SH-SY5Y (cell line): ENCODE measurements at regions not wholly inside any gene's neighbourhood (a gene's known extent, or its start where the extent isn't known, plus 50 kb on each side); places are given as distances from the start of the nearest gene placed in this dataset.

Source experiments
- GATA2 ChIP-seq: IDR thresholded peaks from 2 replicates; pipeline ENCODE4 v1.6.1; 2011; ENCODE audit warnings: mild to moderate bottlenecking, low read depth, low read length
- GATA3 ChIP-seq: IDR thresholded peaks from 2 replicates; pipeline ENCODE4 v1.6.1; 2011; ENCODE audit warnings: low read depth, mild to moderate bottlenecking, low read length, moderate library complexity

DNA sequence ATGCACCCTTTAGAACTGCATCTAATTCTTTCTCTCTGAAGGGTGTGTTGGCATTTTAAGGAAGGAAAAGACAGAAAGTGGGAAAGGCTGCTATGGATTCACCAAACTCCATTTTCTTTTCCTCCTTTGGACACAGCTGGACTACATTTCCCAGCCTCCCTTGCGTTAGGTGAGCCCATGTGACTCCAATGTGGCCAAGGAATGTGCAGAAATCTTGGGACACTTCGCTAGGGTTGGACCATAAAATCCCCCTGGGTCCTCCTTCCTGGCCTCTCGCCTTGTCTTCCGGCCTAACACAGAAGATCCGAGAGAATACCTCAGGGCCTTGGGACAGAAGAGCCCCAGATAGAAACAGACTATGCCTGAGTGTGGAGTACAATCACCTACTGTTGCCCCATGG, 56.3 kb downstream of the ABCC12 start:
- TF ChIP-seq GATA2 = no peak
- no peak for TF ChIP-seq GATA3
